Umbilical cord (tissue), 1 donor: ENCODE measurements at regions not wholly inside any gene's neighbourhood (a gene's known extent, or its start where the extent isn't known, plus 50 kb on each side); places are given as distances from the start of the nearest gene placed in this dataset.
"Not testable (repeated sequence)": the region's sequence is repeated elsewhere in the genome, so short reads cannot be mapped to it uniquely, and the experiment has no call there.

ENCODE experiments used
- DNase-seq: peaks from one replicate; pipeline ENCODE4 v3.0.0-alpha.2; 2015; ENCODE audit warnings: low spot score

DNA sequence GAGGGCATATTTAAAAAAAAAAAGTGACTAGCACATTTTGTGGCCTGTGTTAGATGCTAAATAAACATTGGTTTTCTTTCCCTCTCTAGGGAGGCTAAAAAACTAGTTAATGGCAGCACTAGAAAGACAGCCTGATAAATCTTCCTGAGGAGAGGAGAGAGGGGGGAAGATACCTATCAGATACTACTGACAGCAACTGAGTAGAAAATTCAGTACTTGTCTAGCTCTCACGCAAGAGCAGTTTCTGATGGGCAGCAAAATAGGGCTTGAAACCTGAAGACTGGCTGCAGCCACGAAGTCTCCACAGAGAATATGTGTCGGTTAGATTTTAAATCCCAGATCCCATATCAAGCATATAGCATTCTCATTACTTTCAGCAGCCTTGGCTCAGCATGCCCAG, 388.2 kb downstream of the KCNA4 start:
- peak; percentile 21 for DNase-seq

DNA sequence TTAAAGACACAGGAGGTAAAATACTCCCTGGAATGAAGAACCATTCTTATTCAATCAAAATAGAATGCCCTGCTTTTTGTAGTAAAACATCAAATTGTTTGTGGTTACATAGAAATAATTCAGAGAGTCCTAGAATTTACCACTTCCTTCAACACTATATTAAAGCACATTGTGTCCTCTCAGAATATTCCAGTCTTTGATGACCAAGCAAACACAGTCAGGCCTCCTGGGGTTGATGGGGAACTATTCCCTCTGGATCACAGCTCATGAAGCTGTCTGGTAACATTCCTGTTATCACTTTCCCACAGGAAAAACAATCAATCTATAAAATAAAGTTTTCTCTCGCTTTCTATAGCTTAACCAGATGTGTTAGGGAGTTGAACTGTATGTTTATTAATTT, 389.3 kb downstream of the KCNA4 start:
- DNase-seq = no peak

DNA sequence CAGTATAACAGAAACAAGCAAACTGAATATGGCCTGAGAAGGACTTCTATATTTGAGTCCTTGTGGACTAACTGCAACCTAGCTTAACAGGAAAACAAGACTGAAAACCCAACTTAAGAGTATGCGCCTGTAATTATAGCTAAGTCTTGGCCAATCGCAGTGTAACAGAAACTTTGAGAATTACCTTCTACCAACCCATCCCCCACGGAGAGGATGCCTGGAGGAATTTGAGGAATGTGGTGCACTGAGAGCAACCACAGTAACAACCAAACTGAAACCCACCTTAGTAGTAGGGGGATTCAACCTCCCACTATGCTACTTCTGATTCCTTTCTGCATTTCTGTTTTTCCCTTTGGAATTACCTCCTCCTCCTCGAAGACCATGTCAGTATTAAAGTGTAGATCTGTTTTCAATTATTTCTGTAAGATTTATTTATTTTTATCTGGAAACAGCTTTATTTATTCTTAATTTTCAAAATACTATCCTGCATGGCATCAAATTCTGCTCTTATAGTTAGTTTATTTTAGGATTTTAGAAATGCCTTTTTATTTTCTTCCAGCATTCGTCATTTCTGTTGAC, 393.6 kb downstream of the KCNA4 start:
- DNase-seq = no peak

GRCh38 chr11:29616611-29617010, 400.2 kb downstream of the KCNA4 start:
- no peak for DNase-seq

- no peak for DNase-seq
Measured at GRCh38 chr11:29612423-29612822, 404.4 kb downstream of the KCNA4 start.

DNA sequence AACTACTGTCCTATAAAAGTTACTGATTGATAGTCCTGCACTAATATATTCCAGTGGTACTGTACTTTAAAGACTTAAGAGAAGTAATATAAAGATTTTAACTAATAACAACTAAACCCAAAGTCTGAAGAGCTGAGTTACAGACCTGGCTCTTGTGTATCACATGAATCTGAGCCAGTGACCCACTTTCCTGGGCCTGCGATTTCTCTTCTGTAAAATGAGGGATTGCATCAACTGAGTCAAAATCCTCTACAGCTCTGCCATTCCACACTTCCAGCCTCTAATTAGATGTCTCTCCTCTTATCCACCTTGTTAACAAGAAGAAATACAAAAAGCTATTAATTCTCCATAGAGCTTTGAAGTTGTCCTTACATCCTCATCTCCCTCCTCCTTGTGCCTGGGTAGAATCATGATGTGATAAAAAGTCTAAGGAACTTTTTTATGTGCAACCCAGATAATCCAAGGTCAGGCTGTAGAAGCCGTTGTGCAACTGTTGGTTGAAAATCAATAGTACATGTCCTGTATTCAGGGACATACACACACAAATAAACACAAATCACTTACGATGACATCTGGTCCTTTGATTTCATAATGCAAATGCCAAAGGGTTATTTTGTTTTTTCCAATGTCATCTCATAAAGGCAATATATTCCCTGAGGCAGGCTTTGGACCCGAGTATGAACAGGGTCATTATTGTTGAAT, 410.3 kb downstream of the KCNA4 start:
- DNase-seq = peak; percentile 75

DNA sequence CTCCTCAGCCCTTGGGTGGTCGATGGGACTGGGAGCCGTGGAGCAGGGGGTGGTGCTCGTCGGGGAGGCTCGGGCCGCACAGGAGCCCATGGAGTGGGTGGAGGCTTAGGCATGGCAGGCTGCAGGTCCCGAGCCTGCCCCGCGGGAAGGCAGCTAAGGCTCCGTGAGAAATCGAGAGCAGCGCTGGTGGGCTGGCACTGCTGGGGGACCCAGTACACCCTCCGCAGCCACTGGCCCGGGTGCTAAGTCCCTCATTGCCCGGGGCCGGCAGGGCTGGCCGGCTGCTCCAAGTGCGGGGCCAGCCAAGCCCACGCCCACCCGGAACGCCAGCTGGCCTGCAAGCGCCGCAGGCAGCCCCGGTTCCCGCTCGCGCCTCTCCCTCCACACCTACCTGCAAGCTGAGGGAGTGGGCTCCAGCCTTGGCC, 416.7 kb downstream of the KCNA4 start:
- DNase-seq = not testable (repeated sequence)

- no peak for DNase-seq
Measured at GRCh38 chr11:29584342-29584741, 432.5 kb downstream of the KCNA4 start.

DNA sequence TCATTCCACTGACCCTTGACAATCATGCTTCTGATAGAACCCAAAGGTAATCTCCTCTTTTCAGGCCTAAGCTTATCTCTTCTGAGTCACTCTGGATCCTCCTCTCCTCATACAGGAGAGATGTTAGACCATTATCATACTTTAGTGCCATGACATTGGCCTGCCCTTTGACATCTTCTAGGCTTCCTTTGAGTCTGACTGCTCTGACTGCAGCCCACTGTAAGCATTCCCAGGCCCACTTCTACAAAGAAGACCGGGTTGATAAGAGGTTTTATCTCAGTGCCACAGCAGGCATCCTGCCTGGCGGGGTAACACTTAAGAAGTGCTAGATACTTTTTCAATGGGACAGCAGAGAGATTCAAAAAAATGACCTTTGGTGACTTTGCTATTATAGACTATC, 438.0 kb downstream of the KCNA4 start:
- no peak for DNase-seq

DNA sequence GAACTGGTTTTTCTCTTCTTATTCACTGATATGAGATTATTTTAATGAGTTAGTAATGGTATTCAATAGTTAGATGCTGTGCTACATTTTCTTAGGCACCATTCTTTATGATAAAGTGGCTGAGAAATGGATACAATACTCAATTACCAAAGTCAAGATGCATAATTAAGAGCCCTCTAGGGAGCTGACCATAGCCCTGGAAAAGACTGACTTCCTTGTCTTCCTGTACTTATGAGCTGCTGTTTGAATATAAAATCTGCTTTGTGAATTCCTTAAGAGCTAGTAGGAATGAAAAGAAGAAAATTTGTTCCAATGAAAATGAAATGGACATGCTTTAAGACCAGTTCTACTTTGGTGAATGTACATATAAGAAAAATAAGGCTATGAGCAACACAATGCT, 452.3 kb downstream of the KCNA4 start:
- DNase-seq = no peak

GRCh38 chr11:29562183-29562582, 454.6 kb downstream of the KCNA4 start:
- no peak for DNase-seq

DNA sequence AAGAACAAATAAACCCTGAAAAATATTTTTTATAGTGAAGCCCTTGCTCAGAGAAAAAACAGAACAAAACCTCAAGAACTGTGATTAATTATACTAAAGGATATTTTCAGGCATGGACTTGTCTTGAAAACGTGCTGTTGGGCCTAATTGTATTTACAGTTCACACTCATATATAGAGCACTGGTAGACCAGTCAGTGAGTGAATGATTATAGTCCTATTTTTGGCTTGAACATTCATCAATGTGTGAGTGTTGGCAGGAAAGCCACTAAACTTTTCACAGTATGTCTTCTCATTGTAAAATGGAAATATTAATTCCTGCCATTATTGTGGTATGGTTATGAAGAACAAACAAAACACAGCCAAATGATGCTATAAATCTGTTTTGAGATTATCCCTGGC, 462.8 kb downstream of the KCNA4 start:
- DNase-seq = peak; percentile 8

DNA sequence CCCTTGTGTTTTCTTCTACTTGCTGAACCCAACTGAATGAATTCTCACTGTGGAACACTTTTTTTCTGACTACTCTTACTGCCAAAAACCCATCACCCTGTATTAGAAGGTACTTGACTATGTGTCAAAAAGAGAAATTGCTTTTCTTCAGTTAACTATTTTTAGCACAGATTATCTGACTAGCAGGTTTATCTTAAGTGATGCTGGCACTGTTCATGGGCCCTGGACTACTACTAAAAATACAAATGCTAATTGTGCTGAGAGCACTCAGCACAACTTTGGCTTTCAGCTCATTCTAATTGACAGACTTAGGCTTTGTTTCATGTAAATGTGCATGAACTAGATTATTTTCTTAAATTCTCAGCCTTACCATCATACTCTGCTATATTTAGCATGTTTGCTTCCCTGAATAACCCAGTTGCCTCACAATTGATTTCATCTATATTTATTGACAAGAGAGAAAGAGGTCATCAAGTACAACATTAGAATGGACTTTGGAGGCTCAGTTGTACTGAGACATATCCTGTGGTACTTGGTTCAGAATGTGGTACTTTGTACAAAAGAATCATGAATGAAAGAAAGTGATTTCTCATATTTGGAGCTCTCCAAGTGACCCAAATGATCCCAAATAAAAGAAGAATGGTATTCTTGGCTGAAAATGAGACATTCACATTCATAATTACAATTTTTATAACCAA, 478.3 kb downstream of the KCNA4 start:
- no peak for DNase-seq

- DNase-seq = no peak
Measured at GRCh38 chr11:29534836-29535235, 482.0 kb downstream of the KCNA4 start.

GRCh38 chr11:29530961-29531360, 485.9 kb downstream of the KCNA4 start:
- no peak for DNase-seq

- DNase-seq = peak; percentile 17
Measured at GRCh38 chr11:29527391-29527936, 489.4 kb downstream of the KCNA4 start.

DNA sequence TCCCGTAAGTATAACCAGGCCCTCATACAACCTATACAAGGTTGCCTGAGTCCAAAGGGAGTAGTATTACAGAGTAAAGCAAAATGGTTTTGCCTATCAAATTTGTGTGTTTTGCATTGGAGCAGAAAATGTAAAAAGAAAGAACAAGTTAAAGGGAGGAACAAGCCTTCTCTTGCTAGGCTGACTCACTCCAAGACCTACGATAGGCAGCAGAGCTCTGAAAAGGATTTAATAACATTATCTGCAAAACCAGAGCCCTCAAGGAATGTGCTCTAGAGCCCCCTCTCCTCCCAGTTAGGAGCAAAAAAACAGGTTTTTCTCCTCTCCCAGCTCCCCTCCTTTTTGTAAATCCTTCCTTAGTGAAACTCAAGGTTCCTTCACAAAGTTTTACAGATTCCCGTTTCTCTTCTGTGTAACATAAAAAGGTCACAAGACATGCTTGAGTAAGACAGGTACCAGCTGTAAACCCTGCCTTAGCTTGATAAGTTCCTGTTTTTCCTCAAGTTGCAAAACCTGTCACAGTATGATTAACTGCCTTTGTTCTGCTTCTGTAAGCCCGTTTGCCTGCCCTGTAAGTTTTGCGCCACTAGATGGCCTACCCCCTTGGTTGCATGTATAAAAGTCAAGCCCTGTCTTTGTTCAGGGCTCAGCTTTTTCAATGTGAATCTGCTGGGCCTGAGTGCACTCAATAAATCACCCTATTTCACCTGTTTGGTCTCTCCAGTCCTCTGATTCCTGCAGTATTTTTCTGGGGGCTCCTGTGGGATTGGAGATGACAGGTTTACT, 498.2 kb downstream of the KCNA4 start:
- peak; percentile 22 for DNase-seq

GRCh38 chr11:29511394-29511793, 505.4 kb downstream of the KCNA4 start:
- DNase-seq = no peak

- no peak for DNase-seq
Measured at GRCh38 chr11:29507376-29507775, 509.5 kb downstream of the KCNA4 start.

DNA sequence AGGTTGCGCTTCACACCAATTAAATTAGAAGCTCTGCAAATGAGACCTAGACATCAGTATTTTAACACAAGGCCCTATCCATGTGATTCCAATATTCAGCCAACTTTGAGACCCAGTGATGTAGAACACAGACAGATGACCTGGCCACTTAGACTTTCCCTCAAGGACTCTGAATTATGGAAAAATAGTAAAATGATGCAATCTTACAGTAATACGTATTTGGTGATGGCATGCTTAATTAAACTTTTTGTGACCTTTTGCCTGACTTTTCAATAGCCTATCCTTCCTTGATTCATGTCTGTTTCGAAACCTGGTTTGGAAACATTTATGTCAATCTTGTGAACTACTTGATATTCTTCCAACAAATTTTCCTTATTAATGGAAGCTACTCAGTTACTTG, 521.2 kb downstream of the KCNA4 start:
- no peak for DNase-seq

GRCh38 chr11:29490938-29491337, 525.9 kb downstream of the KCNA4 start:
- no peak for DNase-seq

DNA sequence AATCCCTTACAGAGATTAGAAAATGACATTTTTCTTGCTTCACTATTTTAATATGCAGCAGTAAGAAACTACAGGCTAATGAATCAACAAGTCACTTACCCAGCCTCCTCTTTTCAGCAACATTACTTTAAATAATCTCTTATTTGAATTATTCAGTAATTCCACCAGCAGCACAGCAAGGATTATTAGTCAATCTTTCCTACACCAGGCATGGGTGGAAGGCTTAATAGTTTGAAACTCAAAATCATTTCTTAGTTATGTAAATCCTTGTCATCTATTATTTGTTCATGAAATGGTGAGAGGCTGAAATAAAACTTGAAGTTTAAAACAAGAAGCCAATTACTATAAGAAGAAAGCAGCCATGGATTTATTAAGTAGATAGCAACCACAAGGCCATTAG, 530.5 kb downstream of the KCNA4 start:
- no peak for DNase-seq
